ENCODE measurements at regions not wholly inside any gene's neighbourhood (a gene's known extent, or its start where the extent isn't known, plus 50 kb on each side); places are given as distances from the start of the nearest gene placed in this dataset.

DNA sequence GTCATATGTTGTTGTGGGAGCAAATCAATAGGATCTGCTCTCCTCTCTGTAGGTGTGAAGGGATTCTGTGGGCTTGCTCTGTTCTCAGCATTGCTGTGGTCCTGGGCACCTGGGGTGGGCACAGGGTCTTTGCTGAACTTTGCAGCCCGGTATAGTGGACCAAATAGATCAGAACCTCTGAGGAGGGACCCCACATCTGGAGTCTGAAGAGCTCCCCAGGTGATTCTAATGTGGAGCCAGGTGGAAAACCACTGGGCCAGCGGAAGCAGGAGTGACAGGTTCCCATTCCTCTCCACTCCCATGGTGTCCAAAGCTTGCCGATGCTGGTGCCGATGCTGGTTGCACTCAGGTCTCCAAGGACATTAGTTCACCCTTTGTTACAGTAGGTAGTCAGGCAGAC, 257.2 kb downstream of the GLRX3 start:
- no peaks in the 10 kb centered on the region for H3K36me3 ChIP-seq
- intact Hi-C loops (cut with DNase I): no loop called here
- DNase-seq: peak in 1 of 3 donors; percentile 13
- H3K4me3 ChIP-seq: no peak overlapping the region
- H3K4me1 ChIP-seq: no peaks in the 10 kb centered on the region
- WGBS (ENCODE audit: insufficient coverage, low coverage, low lambda C conversion rate, missing lambda C conversion rate): 29% methylated on average over 1 of the region's 4 CpGs
- no peak for ATAC-seq
- no peak overlapping the region for H3K27ac ChIP-seq
- H3K9me3 ChIP-seq: no peaks in the 10 kb centered on the region
- TF ChIP-seq, protein P1, sequence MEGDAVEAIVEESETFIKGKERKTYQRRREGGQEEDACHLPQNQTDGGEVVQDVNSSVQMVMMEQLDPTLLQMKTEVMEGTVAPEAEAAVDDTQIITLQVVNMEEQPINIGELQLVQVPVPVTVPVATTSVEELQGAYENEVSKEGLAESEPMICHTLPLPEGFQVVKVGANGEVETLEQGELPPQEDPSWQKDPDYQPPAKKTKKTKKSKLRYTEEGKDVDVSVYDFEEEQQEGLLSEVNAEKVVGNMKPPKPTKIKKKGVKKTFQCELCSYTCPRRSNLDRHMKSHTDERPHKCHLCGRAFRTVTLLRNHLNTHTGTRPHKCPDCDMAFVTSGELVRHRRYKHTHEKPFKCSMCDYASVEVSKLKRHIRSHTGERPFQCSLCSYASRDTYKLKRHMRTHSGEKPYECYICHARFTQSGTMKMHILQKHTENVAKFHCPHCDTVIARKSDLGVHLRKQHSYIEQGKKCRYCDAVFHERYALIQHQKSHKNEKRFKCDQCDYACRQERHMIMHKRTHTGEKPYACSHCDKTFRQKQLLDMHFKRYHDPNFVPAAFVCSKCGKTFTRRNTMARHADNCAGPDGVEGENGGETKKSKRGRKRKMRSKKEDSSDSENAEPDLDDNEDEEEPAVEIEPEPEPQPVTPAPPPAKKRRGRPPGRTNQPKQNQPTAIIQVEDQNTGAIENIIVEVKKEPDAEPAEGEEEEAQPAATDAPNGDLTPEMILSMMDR (IDR thresholded peaks at IDR 0.05): no peak
- no peak for TF ChIP-seq POLR2A (IDR thresholded peaks at IDR 0.05)
- H3K27me3 ChIP-seq: no peaks in the 10 kb centered on the region

DNA sequence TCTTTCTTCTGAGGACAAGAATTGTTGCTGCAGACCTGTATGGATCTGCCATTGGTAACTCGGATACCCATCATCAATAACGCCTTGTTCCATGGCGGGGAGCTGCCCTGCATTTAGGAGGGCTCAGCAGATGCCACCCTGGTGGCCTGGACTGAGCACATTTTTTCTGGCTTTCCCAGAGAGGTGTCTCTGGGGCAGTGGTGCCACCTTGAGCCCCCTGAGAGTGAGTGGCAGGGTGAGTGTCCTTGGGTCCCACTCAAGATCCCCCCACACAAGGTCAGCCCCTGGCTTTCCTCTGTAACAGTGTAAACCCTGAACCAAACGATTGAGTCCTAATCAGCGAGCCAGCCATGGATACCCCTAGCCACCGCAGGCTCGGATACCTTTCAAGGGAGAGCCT, 258.6 kb downstream of the GLRX3 start:
- no peak overlapping the region for H3K27ac ChIP-seq
- TF ChIP-seq POLR2A (IDR thresholded peaks at IDR 0.05): no peak
- TF ChIP-seq, protein P1 (IDR thresholded peaks at IDR 0.05): no peak
- intact Hi-C loops (cut with DNase I): no loop called here
- ATAC-seq: no peak
- no peaks in the 10 kb centered on the region for H3K36me3 ChIP-seq
- H3K9me3 ChIP-seq: no peaks in the 10 kb centered on the region
- DNase-seq: no peak
- H3K27me3 ChIP-seq: no peaks in the 10 kb centered on the region
- H3K4me3 ChIP-seq: no peak overlapping the region
- no peaks in the 10 kb centered on the region for H3K4me1 ChIP-seq
- 42% methylated on average over 3 of the region's 7 CpGs for WGBS (ENCODE audit: insufficient coverage, low coverage, low lambda C conversion rate, missing lambda C conversion rate)

DNA sequence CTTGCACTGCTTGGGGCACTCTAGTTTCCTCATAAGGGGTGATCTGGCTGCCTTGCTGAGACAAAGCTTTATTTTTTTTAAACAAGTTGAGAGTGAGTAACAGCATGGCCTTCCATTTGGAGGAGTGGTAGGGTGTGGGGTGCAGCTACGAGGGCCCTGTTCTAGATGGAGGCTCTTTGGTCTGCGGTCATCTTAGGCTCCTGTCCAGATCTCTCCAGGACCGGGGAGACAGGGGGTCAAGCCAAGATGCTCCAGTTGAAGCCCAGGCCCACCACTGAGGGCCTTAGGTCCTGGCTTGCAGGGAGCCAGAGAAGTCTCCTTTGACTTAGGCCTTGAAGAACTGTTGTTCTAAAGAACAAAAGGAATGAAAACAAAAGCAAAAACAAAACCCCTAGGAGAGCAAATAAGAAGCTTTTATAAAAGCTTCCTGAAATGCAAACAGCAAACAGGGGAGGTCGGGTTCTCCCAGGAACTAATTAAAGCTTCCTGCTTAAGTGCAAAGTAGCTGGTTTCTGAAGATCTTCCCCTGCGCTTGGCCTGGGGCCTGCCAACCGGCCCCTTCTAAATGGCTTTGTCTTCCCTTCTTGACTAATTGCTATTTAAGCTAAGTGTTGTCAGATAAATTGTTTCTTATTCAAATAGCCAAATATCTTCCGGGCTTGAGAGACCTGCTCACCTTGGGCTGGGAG, 259.2 kb downstream of the GLRX3 start:
- DNase-seq (no peak), ATAC-seq (no peak)
- H3K27me3 ChIP-seq: no peaks in the 10 kb centered on the region
- intact Hi-C loops (cut with DNase I): no loop called here
- H3K4me3 ChIP-seq: no peak overlapping the region
- no peaks in the 10 kb centered on the region for H3K9me3 ChIP-seq
- H3K4me1 ChIP-seq: no peaks in the 10 kb centered on the region
- TF ChIP-seq, protein P1 (IDR thresholded peaks at IDR 0.05): no peak
- no peak for TF ChIP-seq POLR2A (IDR thresholded peaks at IDR 0.05)
- H3K27ac ChIP-seq: no peak overlapping the region
- 47% methylated on average over 5 of the region's 7 CpGs for WGBS (ENCODE audit: insufficient coverage, low coverage, low lambda C conversion rate, missing lambda C conversion rate)
- H3K36me3 ChIP-seq: no peaks in the 10 kb centered on the region

DNA sequence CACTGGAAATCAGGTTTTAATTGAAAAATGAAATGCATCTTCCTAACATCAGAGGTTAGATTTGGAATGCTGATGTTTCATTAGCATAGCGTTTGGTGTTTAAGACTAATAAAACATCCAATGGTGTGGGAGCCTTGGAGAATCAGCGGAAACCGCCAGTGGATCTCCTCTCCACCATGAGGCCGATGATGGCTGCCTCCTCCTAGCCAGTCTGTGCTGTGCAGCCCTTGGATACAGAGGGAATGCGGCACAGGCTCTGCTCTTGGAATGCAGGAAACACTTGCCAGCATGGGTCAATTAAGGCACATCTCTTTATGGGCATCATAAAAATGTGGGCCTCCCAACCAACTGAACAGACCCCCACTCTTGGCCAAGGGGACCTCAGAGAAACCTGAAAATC, 259.9 kb downstream of the GLRX3 start:
- H3K27me3 ChIP-seq: no peaks in the 10 kb centered on the region
- ATAC-seq: no peak
- intact Hi-C loops (cut with DNase I): no loop called here
- TF ChIP-seq POLR2A (IDR thresholded peaks at IDR 0.05): no peak
- TF ChIP-seq, protein P1 (IDR thresholded peaks at IDR 0.05): no peak
- 65% methylated on average over 2 of the region's 5 CpGs for WGBS (ENCODE audit: insufficient coverage, low coverage, low lambda C conversion rate, missing lambda C conversion rate)
- H3K4me3 ChIP-seq: no peak overlapping the region
- no peaks in the 10 kb centered on the region for H3K9me3 ChIP-seq
- H3K4me1 ChIP-seq: no peaks in the 10 kb centered on the region
- no peaks in the 10 kb centered on the region for H3K36me3 ChIP-seq
- no peak for DNase-seq
- no peak overlapping the region for H3K27ac ChIP-seq

All from right lobe of liver (tissue), 6 donors.